Esophagus muscularis mucosa (tissue), 4 donors: ENCODE measurements at regions not wholly inside any gene's neighbourhood (a gene's known extent, or its start where the extent isn't known, plus 50 kb on each side); places are given as distances from the start of the nearest gene placed in this dataset.

Source experiments
- DNase-seq: peaks from one replicate; pipeline ENCODE4 v3.0.0-alpha.2; 2017; ENCODE audit errors: extremely low spot score
- H3K27ac ChIP-seq, 4 donors: fragments of 200-600 bp; sonication (generic); replicated peaks in 1 of 4; 1 replicate in 3 of 4; 2 replicates in 1 of 4; pipeline ENCODE4 v1.5.1; 2016 to 2019; ENCODE audit warnings: mild to moderate bottlenecking in 1 of 4
- H3K27me3 ChIP-seq, 4 donors: fragments of 200-600 bp; sonication (generic); one replicate each; pipeline versions ENCODE4 v1.5.1 to v1.6.0; 2016 to 2019
- H3K36me3 ChIP-seq, 4 donors: fragments of 200-600 bp; sonication (generic); one replicate each; pipeline ENCODE4 v1.5.1; 2016 to 2019
- H3K4me1 ChIP-seq, 4 donors: fragments of 200-600 bp; sonication (generic); one replicate each; pipeline ENCODE4 v1.5.1; 2016 to 2019
- H3K4me3 ChIP-seq, 4 donors: fragments of 200-600 bp; sonication (generic); 1 replicate in 2 of 4; 2 replicates in 2 of 4; pipeline ENCODE4 v1.5.1; 2016 to 2019; ENCODE audit warnings: mild to moderate bottlenecking in 4 of 4, moderate library complexity in 1 of 4
- H3K9me3 ChIP-seq, 4 donors: fragments of 200-600 bp; sonication (generic); 1 replicate in 3 of 4; 2 replicates in 1 of 4; pipeline ENCODE4 v1.5.1; 2016 to 2019
- EP300 ChIP-seq: sonication (generic); formaldehyde crosslinking; IDR thresholded peaks from one replicate; pipeline ENCODE4 v1.6.1; 2017; ENCODE audit warnings: antibody characterized with exemption
- POLR2A ChIP-seq: fragments of 450-650 bp; IDR thresholded peaks from one replicate; pipeline ENCODE4 v1.6.1; 2017; ENCODE audit warnings: antibody characterized with exemption, moderate library complexity, mild to moderate bottlenecking, low read depth
- POLR2AphosphoS5 ChIP-seq, 2 donors: sonication (generic); formaldehyde crosslinking; IDR thresholded peaks; one replicate each; pipeline ENCODE4 v1.6.1; 2017; ENCODE audit warnings: antibody characterized with exemption in 2 of 2
- WGBS: methylation state at CpG from one replicate; pipeline ENCODE4 v1.1.5; 2018; 5-methylcytosine and 5-hydroxymethylcytosine counted together
- intact Hi-C: fragments of 100-400 bp; cut with DNase I; formaldehyde crosslinking; loops from one replicate; pipeline ENCODE4 v1.15.1; 2023
- TF ChIP-seq, protein P1 (sequence below), 3 experiments: fragments of 200-600 bp in 2 of 3; fragments of 450-650 bp in 1 of 3; sonication (generic) in 2 of 3; IDR thresholded peaks; one replicate each; pipeline ENCODE4 v1.5.1; 2017 to 2019; ENCODE audit warnings: antibody characterized with exemption in 3 of 3, mild to moderate bottlenecking in 2 of 3, moderate library complexity in 1 of 3

DNA sequence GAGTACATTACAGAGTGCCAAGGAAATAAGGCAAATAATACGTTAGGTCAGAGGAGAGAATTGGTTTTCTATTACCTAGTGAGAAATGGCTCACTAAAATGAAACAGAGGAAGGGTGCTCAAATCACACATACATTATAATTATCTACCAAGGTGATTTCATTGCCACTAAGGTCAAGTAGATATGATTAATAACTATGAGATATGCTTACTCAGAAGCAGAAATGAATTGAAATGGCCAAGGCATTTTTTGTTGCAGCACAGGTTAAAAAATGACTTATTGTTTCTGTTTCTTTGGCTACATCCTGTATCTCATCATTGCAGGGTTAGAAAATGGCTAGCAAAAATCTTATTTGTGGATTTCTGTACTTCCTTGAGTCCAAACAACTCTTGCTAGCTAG is 154.5 kb upstream of the GORAB start:
- DNase-seq, result no peak
- H3K9me3 ChIP-seq, result no peaks in the 10 kb centered on the region
- no peak overlapping the region for H3K27ac ChIP-seq
- H3K4me1 ChIP-seq, result peaks cover 0 to 14% (median 9%) of the 10 kb centered on the region in 4 donors
- no peaks in the 10 kb centered on the region for H3K36me3 ChIP-seq
- 58% methylated on average over 1 of the region's 1 CpG for WGBS
- intact Hi-C loops, result no loop called here
- no peak overlapping the region for H3K4me3 ChIP-seq
- TF ChIP-seq EP300, result no peak
- TF ChIP-seq POLR2AphosphoS5 (IDR thresholded peaks at IDR 0.05), result no peak
- no peak for TF ChIP-seq POLR2A
- TF ChIP-seq, protein P1, sequence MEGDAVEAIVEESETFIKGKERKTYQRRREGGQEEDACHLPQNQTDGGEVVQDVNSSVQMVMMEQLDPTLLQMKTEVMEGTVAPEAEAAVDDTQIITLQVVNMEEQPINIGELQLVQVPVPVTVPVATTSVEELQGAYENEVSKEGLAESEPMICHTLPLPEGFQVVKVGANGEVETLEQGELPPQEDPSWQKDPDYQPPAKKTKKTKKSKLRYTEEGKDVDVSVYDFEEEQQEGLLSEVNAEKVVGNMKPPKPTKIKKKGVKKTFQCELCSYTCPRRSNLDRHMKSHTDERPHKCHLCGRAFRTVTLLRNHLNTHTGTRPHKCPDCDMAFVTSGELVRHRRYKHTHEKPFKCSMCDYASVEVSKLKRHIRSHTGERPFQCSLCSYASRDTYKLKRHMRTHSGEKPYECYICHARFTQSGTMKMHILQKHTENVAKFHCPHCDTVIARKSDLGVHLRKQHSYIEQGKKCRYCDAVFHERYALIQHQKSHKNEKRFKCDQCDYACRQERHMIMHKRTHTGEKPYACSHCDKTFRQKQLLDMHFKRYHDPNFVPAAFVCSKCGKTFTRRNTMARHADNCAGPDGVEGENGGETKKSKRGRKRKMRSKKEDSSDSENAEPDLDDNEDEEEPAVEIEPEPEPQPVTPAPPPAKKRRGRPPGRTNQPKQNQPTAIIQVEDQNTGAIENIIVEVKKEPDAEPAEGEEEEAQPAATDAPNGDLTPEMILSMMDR (IDR thresholded peaks at IDR 0.05), result no peak
- no peaks in the 10 kb centered on the region for H3K27me3 ChIP-seq

GRCh38 chr1:170377896-170378634 is 153.9 kb upstream of the GORAB start:
- intact Hi-C loops, result no loop called here
- no peak overlapping the region for H3K4me3 ChIP-seq
- no peaks in the 10 kb centered on the region for H3K9me3 ChIP-seq
- no peaks in the 10 kb centered on the region for H3K27me3 ChIP-seq
- TF ChIP-seq POLR2A, result no peak
- no peak for TF ChIP-seq POLR2AphosphoS5 (IDR thresholded peaks at IDR 0.05)
- TF ChIP-seq EP300, result no peak
- TF ChIP-seq, protein P1 (IDR thresholded peaks at IDR 0.05), result no peak
- peaks cover 0 to 14% (median 9%) of the 10 kb centered on the region in 4 donors for H3K4me1 ChIP-seq
- H3K27ac ChIP-seq, result no peak overlapping the region
- WGBS, result 52% methylated on average over 1 of the region's 1 CpG
- no peak for DNase-seq
- H3K36me3 ChIP-seq, result no peaks in the 10 kb centered on the region

DNA sequence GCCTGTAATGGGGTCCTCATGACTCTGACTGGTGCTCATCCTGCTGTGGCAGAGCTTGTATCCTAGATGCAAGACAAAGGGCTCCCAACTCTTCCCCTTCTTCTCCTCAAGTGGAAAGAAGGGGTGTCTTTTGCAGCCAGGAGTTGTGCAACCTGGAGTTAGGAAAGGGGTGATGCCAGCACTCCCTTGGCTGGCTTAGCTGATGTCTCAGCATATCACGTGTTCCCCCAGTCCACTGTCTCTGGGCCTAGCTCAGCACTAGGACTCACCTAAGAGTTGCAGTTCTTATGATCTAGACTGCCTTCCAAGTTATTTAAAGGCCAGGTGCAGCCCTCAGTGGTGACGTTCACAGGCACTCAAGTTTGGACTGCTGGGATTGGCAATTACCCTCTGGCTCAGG is 146.2 kb upstream of the GORAB start:
- 100% methylated on average over 2 of the region's 2 CpGs for WGBS
- Histone ChIP-seq H3K4me1 (no peaks in the 10 kb centered on the region), H3K36me3 (no peaks in the 10 kb centered on the region), H3K27ac (no peak overlapping the region), H3K4me3 (no peak overlapping the region), H3K27me3 (no peaks in the 10 kb centered on the region), H3K9me3 (no peaks in the 10 kb centered on the region)
- intact Hi-C loops, result no loop called here
- TF ChIP-seq POLR2AphosphoS5 (IDR thresholded peaks at IDR 0.05), result no peak
- TF ChIP-seq EP300, result no peak
- TF ChIP-seq, protein P1 (IDR thresholded peaks at IDR 0.05), result no peak
- TF ChIP-seq POLR2A, result no peak
- DNase-seq, result no peak

GRCh38 chr1:170388489-170388888 is 143.5 kb upstream of the GORAB start:
- WGBS, result 66% methylated on average over 2 of the region's 2 CpGs
- Histone ChIP-seq H3K9me3 (peaks cover 0 to 3% (median 0%) of the 10 kb centered on the region in 4 donors), H3K27me3 (no peaks in the 10 kb centered on the region), H3K36me3 (no peaks in the 10 kb centered on the region), H3K4me3 (no peak overlapping the region), H3K4me1 (no peaks in the 10 kb centered on the region), H3K27ac (no peak overlapping the region)
- TF ChIP-seq EP300 (no peak), POLR2A (no peak), POLR2AphosphoS5 (IDR thresholded peaks at IDR 0.05) (no peak)
- TF ChIP-seq, protein P1 (IDR thresholded peaks at IDR 0.05), result no peak
- intact Hi-C loops, result no loop called here
- DNase-seq, result no peak

- no peaks in the 10 kb centered on the region for H3K4me1 ChIP-seq
- intact Hi-C loops, result no loop called here
- H3K36me3 ChIP-seq, result no peaks in the 10 kb centered on the region
- H3K27me3 ChIP-seq, result no peaks in the 10 kb centered on the region
- no peak overlapping the region for H3K4me3 ChIP-seq
- 86% methylated on average over 2 of the region's 2 CpGs for whole genome bisulfite sequencing
- DNase-seq, result no peak
- peaks cover 0 to 3% (median 0%) of the 10 kb centered on the region in 4 donors for H3K9me3 ChIP-seq
- TF ChIP-seq EP300 (no peak), POLR2AphosphoS5 (IDR thresholded peaks at IDR 0.05) (no peak), POLR2A (no peak)
- TF ChIP-seq, protein P1 (IDR thresholded peaks at IDR 0.05), result no peak
- no peak overlapping the region for H3K27ac ChIP-seq
Observed at GRCh38 chr1:170395149-170395548, 136.8 kb upstream of the GORAB start.
